T-helper 1 cell treated with Interleukin-12 subunit alpha and Interleukin-12 subunit beta and Interleukin-4 antibody, amounts not matched to agents 30 ng/mL and 1 ng/mL, for 36 hours (primary cell): ENCODE measurements at regions not wholly inside any gene's neighbourhood (a gene's known extent, or its start where the extent isn't known, plus 50 kb on each side); places are given as distances from the start of the nearest gene placed in this dataset.
"Not testable (repeated sequence)": the region's sequence is repeated elsewhere in the genome, so short reads cannot be mapped to it uniquely, and the experiment has no call there.

ENCODE experiments used
- intact Hi-C: fragments of 100-400 bp; cut with micrococcal nuclease; formaldehyde crosslinking; loops from one replicate; pipeline ENCODE4 v1.15.1; 2024

- intact Hi-C loops: no loop called here
These were observed 75.6 kb upstream of the RASEF start for GRCh38 chr9:83138422-83139135.

GRCh38 chr9:83133316-83133715, 70.4 kb upstream of the RASEF start:
- intact Hi-C loops: no loop called here

DNA sequence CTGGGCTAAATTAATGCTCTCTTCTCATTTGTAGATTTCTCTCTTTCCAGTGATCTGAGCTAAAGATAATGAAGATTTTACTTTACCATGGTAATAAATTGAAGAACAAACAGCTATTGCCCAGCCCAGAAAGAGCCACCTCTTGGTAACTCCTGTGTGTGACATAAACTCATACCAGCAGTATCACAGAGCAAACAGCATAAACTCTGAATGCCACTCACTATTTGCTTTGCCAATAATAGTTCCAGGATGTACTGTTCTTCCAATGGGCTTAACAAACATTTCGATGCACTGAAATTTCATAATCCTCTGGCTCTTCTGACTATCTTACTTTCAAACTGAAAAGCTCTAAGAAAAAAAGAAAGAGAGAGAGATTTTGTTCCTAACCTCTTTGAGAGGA, 69.8 kb upstream of the RASEF start:
- intact Hi-C loops: no loop called here

- intact Hi-C loops: no loop called here
These were observed 67.6 kb upstream of the RASEF start for GRCh38 chr9:83130541-83130940.

DNA sequence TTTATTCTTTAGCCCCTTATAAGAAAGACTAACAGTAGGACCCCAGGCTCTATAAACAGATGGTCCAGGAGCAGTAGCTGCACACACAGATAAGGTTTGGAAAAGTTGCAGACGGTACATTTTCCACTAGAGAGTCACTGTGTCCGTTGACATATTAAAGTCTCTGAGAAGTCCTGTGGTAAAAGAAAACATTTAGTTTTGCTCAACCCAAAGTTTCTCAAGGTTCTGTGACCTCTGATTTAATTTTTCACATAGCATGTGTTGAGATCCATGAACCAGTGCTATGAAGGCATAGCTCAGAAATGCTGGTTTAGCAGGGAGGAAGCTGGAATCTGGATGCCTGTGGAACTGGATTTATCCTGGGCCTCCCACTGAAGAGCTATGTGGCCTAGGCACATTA, 62.7 kb upstream of the RASEF start:
- intact Hi-C loops: no loop called here

DNA sequence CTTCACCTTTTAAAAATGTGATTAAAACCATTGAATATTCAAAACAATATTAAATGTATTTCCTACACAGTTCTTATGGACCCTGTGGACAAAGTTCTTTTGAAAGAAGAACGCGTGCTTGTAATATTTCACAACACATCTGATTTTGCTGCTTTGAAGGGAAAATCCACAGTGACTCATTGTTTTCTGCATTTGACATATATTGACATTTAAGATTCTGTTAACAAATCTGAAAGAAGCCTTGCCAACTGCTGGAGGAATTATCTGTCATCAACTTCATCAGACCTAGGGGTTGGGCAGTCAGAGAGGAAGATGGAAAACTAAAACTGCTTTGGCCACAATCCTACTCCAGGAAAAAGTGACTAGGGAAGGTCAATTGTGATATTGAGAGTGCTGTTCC, 56.9 kb upstream of the RASEF start:
- intact Hi-C loops: no loop called here

DNA sequence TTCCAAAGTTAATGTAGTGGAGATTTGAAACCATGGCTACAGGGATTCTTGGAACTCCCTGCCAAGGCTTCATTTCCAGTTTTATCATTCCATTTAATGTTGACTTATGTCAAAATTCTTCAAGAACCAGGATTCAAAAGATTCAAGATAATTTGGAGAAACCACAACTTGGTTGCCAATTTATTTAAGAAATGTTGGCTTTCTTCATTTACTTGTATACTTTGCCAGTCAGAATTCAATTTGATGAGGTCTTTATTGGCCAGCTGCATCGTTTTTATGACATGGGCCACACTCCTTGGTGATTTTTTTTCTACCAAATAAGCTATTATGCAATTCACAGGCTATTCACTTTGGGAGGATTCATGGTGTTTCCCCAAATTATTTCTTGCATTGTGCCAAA, 53.1 kb upstream of the RASEF start:
- intact Hi-C loops: no loop called here

DNA sequence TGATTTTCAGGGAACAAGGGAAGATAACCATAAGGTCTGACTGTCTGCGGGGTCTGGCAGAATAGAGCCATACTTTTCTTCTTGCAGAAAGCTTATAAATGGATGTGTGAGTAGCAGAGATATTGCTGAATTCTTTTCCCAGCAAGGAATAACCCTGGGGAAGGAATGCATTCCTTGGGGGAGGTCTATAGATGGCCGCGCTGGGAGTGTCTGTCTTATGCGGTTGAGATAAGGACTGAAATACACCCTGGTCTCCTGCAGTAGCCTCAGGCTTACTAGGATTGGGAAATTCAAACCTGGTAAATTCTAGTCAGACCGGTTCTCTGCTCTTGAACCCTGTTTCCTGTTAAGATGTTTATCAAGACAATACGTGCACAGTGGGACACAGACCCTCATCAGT, 50.5 kb upstream of the RASEF start:
- intact Hi-C loops: not testable (repeated sequence)
